ENCODE measurements at regions not wholly inside any gene's neighbourhood (a gene's known extent, or its start where the extent isn't known, plus 50 kb on each side); places are given as distances from the start of the nearest gene placed in this dataset.

GRCh38 chr17:79243996-79244395 lies 169.4 kb downstream of the ENGASE start:
- TF ChIP-seq CTCF (IDR thresholded peaks at IDR 0.05) (no peak), POLR2AphosphoS5 (IDR thresholded peaks at IDR 0.05; ENCODE audit: low read depth, low read length) (no peak), SIN3A (IDR thresholded peaks at IDR 0.05; ENCODE audit: borderline replicate concordance, insufficient read depth, low read depth, low read length) (no peak)
